ENCODE measurements at regions not wholly inside any gene's neighbourhood (a gene's known extent, or its start where the extent isn't known, plus 50 kb on each side); places are given as distances from the start of the nearest gene placed in this dataset.

- no peak for TF ChIP-seq CREM (CRISPR knock-in tag; IDR thresholded peaks at IDR 0.05)
- TF ChIP-seq ZNF219 (CRISPR knock-in tag; IDR thresholded peaks at IDR 0.05; ENCODE audit: borderline replicate concordance), result no peak
- TF ChIP-seq CTCF (IDR thresholded peaks at IDR 0.05), result no peak
- no peak for TF ChIP-seq ZNF121 (CRISPR knock-in tag; IDR thresholded peaks at IDR 0.05)
Measured at GRCh38 chr20:22055981-22056380, 350.5 kb downstream of the PAX1 start.
